GM03348 (cell line): ENCODE measurements at regions not wholly inside any gene's neighbourhood (a gene's known extent, or its start where the extent isn't known, plus 50 kb on each side); places are given as distances from the start of the nearest gene placed in this dataset.
"Not testable (repeated sequence)": the region's sequence is repeated elsewhere in the genome, so short reads cannot be mapped to it uniquely, and the experiment has no call there.

ENCODE experiments used
- DNase-seq: peaks from one replicate; pipeline ENCODE4 v3.0.0; 2012; ENCODE audit warnings: low spot score

DNA sequence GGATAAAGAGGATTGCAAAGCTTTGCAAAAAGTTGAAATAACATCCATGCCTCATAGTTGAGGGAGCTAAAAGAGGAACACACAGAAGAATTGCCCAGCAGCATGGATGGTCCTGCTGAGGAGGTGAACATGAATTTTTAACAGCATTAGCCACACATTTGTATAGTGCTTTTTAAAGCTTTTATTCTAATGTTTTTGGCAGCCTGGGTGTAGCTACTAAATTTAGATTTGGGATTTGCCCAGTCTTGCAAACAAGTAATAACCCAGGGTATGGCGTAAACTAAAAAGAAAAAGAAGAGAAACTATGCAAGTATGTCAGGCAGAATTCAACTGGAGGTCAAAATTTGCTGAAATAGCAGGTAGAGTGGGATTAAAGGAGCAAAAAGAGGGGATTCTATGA is 75.1 kb upstream of the PTPRK start:
- no peak for DNase-seq

DNA sequence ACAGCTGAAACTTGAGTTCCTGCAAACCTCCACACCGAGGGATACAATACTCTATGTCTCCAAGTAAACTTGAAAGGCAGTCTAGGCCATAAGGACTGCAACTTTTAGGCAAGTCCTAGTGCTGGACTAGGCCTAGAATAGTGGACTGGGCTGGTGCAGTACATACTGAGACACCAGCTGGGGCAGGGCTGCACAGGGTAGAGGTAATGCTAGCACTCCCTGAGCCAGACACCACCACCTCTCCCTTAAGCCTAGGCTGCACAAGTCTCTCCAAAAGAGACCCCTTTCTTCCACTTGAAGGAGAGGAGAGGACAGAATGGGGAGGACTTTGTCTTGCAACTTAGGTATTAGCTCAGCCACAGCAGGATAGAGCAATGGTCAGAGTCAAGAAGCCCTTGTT is 65.7 kb upstream of the PTPRK start:
- DNase-seq, result no peak

DNA sequence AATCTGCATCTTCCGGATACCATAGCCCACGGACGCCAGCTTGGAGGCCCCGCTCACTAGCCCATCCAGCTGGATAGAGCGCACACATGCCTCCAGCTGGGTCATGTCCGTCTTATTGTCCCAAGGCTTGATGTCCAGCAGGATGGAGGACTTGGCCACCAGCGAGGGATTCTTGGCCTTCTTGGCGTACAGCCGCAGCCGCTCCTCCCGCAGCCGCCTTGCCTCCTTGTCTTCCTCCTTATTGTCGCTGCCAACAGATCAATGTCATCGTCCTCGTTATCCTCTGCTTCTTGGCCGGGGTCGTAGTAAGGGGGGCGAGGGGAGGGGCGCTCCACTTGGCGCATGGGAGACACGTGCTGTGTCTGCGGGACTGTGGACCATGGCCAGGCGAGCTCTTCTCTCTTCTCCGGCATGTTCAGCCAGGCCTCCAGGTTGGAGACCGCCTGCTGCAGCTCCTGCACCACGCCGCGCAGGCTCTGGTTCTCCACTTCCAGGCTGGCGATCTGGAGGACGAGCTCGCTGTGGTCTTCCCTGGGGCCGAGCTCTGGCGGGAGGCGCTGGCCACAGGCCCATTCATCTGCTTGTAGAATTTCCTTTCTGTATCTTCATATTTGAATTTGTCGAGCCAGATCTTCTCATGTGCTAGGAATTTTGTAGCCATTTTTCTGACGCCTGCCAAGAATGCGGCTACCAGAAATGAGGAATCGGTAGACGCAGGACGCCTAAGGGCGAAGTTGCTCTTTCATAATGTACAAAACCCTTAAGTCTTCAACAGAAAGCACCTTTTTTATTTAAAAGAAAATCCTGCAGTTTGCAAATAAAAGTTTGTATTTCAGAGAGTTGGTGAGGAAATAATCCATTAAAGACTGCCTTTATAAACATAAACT is 60.1 kb upstream of the PTPRK start:
- no peak for DNase-seq

DNA sequence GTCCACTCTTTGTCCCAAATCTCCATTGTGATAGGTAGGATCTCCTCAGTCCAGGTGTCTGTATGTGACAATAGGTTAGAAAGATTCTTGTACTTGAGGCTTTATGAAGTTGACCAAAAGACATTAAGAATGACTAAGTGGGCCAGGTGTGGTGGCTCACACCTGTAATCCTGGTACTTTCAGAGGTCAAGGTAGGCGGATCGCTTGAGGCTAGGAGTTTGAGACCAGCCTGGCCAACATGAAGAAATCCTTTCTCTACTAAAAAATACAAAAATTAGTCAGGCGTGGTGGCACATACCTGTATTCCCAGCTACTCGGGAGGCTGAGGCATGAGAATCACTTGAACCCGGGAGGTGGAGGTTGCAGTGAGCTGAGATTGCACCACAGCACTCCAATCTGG is 54.9 kb upstream of the PTPRK start:
- DNase-seq, result not testable (repeated sequence)

DNA sequence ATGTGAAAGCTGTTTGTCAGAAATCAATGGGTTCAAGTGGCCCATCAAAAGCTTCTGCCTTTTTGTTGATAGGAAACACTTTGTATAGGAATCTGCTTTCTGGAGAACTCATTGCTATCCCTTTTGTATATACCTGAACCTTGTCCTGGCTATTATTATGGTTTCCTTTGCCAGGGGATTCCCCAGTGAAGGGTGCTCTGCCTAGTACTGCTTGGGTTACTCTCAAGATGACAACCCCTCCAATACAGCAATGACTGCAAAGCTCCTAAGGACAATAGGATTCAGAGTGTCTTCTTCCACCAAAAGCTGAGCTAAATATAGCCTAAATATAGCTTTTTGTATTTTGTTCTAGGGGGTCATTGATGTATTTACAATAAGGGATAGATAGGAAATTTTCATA is 54.0 kb upstream of the PTPRK start:
- DNase-seq, result no peak

DNA sequence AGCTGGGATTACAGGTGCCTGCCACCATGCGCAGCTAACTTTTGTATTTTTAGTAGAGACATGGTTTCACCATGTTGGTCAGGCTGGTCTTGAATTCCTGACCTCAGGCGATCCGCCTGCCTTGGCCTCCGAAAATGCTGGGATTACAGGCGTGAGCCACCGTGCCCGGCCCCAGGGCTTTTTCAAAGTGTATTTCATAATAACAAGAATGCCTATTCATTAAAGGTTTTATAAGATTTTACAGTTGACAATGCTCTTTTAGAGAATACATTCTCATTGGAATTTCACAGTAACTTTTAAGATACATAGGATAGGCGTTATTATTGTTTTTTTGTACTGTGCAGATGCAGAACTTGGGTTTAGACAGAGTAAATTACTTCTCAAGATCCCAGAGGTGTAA is 52.6 kb upstream of the PTPRK start:
- no peak for DNase-seq

DNA sequence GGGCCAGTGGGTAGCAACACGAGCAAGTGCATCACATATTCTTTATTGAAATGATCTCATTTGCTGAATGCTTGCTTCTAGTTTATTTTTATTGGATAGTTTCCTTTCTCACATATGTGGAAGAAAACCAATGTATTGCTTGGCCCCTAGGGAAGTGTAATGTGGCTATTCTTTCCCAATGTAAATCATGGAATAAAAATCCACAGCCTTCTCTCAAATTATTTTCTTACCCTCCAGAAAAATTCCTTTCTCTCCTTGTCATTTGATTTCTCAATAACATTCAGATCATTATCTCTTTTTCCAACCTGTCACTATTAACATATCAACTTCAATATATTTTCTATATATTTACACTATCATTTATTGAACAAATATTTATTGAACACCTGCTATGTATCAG is 51.9 kb upstream of the PTPRK start:
- DNase-seq, result no peak

DNA sequence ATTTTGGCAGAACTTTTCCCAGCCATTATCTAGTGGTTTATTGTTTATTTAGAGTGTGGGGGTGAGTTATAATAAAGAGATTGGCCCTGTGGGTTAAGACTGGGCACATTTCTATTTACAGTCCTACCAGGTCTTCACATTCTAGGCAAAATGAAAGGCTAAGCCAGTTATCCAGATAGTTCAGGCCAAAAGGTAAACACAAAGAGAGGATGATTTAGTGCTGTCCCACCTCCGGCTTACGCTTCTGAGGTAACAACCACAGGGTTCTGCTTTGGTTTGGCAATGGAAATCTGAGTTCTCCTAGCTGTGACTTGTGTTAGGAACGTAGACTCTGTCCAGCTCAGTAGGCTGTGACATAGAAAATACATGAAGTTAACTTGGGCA is 50.3 kb upstream of the PTPRK start:
- no peak for DNase-seq

DNA sequence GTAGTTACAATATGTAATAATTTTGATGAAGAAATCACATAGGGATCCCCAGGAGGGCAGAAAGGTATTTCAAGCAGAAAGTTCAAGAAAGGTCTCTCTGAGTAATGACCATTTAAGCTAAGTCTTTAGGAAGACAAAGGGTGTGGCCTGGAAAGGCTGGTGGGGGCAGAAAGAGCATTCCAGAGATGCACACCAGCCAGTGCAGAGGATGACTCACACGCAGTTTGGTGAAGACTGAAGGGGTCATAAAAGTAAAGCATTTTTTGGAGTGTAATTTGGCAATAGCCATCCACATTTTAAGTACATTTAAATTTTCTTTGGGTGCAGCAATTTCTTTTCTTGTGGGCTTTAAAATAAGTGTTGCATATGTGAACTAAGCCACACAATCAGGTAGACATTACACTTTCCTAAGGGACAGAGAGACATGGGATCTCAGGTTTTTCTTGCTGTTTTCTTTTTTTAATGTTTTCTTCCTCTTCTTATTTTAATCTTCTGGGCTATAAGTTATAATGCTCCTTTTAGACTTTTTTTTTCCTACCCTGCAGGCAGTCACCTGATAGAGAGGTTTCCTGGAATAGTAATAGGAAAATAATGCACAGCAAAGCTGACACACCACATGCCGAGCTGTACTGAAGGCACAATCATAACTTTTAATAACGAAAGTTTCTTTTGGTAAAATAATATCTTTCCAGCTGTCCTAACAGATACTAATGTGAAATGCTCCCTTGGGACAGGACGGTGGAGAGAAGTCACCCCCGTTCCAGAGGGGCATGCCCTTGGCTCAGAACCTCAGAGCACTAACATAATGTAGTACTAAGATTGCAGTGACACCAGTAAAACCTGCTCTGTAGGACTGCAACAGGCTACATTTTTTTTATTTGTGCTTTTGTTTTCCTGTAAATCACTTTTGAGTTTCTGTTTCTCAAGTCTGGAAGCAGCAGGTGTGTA is 49.6 kb upstream of the PTPRK start:
- DNase-seq, result peak; percentile 90
